Neural cell (in vitro differentiated cells): ENCODE measurements at regions not wholly inside any gene's neighbourhood (a gene's known extent, or its start where the extent isn't known, plus 50 kb on each side); places are given as distances from the start of the nearest gene placed in this dataset.

ENCODE experiments used
- H2AFZ ChIP-seq: fragments of 200-600, 300-800 bp; sonication (generic), shearing (Covaris generic); 2 replicates; pipeline ENCODE4 v1.6.0; 2014; ENCODE audit warnings: low read depth, mild to moderate bottlenecking, antibody characterized with exemption, low read length, moderate library complexity
- H3F3A ChIP-seq: fragments of 200-600 bp; shearing (Covaris generic); 2 replicates; pipeline ENCODE4 v1.6.1; 2016; ENCODE audit warnings: mild to moderate bottlenecking, moderate library complexity, mixed read lengths, antibody characterized with exemption, low read length; ENCODE audit not compliant: insufficient read depth, poor library complexity, severe bottlenecking
- H3K27ac ChIP-seq: fragments of 200-600, 300-800 bp; sonication (generic), shearing (Covaris generic); 2 replicates; pipeline ENCODE4 v1.5.1; 2014; ENCODE audit warnings: mild to moderate bottlenecking, low read length, moderate library complexity
- H3K27me3 ChIP-seq: fragments of 300-800, 200-600 bp; sonication (generic), shearing (Covaris generic); 2 replicates; pipeline ENCODE4 v1.6.0; 2014; ENCODE audit warnings: mild to moderate bottlenecking, low read depth, low read length, moderate library complexity; ENCODE audit not compliant: insufficient read depth
- H3K36me3 ChIP-seq: fragments of 300-800, 200-600 bp; sonication (generic), shearing (Covaris generic); 2 replicates; pipeline ENCODE4 v1.5.1; 2014; ENCODE audit warnings: mild to moderate bottlenecking, antibody characterized with exemption, low read length, moderate library complexity; ENCODE audit not compliant: insufficient read depth
- H3K4me2 ChIP-seq: fragments of 300-800, 200-600 bp; sonication (generic), shearing (Covaris generic); 2 replicates; pipeline ENCODE4 v1.6.0; 2014; ENCODE audit warnings: mild to moderate bottlenecking, low read length
- H3K4me3 ChIP-seq: fragments of 300-800, 200-600 bp; sonication (generic), shearing (Covaris generic); 2 replicates; pipeline ENCODE4 v1.5.1; 2014; ENCODE audit warnings: mild to moderate bottlenecking, low read length, moderate library complexity
- H3K79me2 ChIP-seq: fragments of 200-600 bp; shearing (Covaris generic); replicated peaks from 2 replicates; pipeline ENCODE4 v1.6.0; 2014; ENCODE audit warnings: mild to moderate bottlenecking, low read length, moderate library complexity; ENCODE audit not compliant: insufficient read depth
- H3K9ac ChIP-seq: fragments of 300-800, 200-600 bp; sonication (generic), shearing (Covaris generic); 2 replicates; pipeline ENCODE4 v1.6.1; 2016; ENCODE audit warnings: mild to moderate bottlenecking, low read length, mixed read lengths
- H3K9me2 ChIP-seq: fragments of 200-600 bp; shearing (Covaris generic); 2 replicates; pipeline ENCODE4 v1.6.1; 2016; ENCODE audit warnings: mild to moderate bottlenecking, low read length, mixed read lengths; ENCODE audit not compliant: insufficient read depth
- H3K9me3 ChIP-seq: fragments of 200-600, 300-800 bp; sonication (generic), shearing (Covaris generic); 2 replicates; pipeline ENCODE4 v1.6.1; 2016; ENCODE audit warnings: mild to moderate bottlenecking, mixed run types, low read length, moderate library complexity, mixed read lengths
- H4K20me1 ChIP-seq: fragments of 200-600 bp; shearing (Covaris generic); 2 replicates; pipeline ENCODE4 v1.6.1; 2016; ENCODE audit warnings: mild to moderate bottlenecking, mixed run types; ENCODE audit not compliant: insufficient read depth
- EP300 ChIP-seq: fragments of 450-650 bp; conservative IDR thresholded peaks from 2 replicates; pipeline ENCODE4 v1.6.1; 2014; ENCODE audit warnings: antibody characterized with exemption, mild to moderate bottlenecking, moderate library complexity; ENCODE audit not compliant: poor library complexity, severe bottlenecking
- EZH2 ChIP-seq: fragments of 200-600, 300-800 bp; shearing (Covaris generic), sonication (generic); IDR thresholded peaks from 2 replicates; pipeline ENCODE4 v1.6.1; 2014; ENCODE audit warnings: antibody characterized with exemption, low read length, borderline replicate concordance, mild to moderate bottlenecking; ENCODE audit not compliant: insufficient read depth, poor library complexity, severe bottlenecking
- MXI1 ChIP-seq: fragments of 450-650 bp; conservative IDR thresholded peaks from 2 replicates; pipeline ENCODE4 v1.6.1; 2014; ENCODE audit warnings: antibody characterized with exemption, mild to moderate bottlenecking; ENCODE audit not compliant: poor library complexity, severe bottlenecking
- POLR2AphosphoS5 ChIP-seq: IDR thresholded peaks from 2 replicates; pipeline ENCODE4 v1.6.1; 2012
- RAD21 ChIP-seq: fragments of 450-650 bp; conservative IDR thresholded peaks from 2 replicates; pipeline ENCODE4 v1.6.1; 2014; ENCODE audit warnings: antibody characterized with exemption, mild to moderate bottlenecking, moderate library complexity
- SMC3 ChIP-seq: fragments of 450-650 bp; conservative IDR thresholded peaks from 2 replicates; pipeline ENCODE4 v1.6.1; 2014; ENCODE audit warnings: antibody characterized with exemption, mild to moderate bottlenecking, moderate library complexity; ENCODE audit not compliant: poor library complexity
- TAF1 ChIP-seq: IDR thresholded peaks from 2 replicates; pipeline ENCODE4 v1.6.1; 2012; ENCODE audit warnings: low read depth
- TF ChIP-seq, protein P1 (sequence below): fragments of 450-650 bp; IDR thresholded peaks from 2 replicates; pipeline ENCODE4 v1.5.1; 2014; ENCODE audit warnings: antibody characterized with exemption, mild to moderate bottlenecking, moderate library complexity; ENCODE audit not compliant: poor library complexity, severe bottlenecking
- TF ChIP-seq, protein P2 (sequence below): IDR thresholded peaks from 2 replicates; pipeline ENCODE4 v1.6.1; 2012; ENCODE audit warnings: borderline replicate concordance

DNA sequence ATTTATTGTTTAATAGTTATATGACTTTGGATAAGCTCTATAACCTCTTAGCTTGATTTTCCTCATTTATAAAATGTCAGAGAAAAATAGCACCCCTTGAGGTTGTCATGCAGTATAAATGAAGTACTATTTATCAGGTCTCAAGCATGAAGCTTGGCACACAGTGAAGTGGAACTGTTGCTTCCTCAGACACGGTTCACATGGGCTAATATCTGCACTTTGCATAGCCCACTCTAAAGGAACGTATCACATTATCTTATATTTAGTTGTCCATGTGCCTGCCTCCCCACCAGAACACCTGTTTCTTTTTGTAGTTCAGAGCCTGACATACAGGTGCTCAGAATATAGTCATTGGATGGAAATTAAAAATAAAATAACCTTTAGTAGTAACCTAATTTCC, 273.7 kb downstream of the SOX2 start:
- H3K9me2 ChIP-seq: no peaks in the 10 kb centered on the region
- no peaks in the 10 kb centered on the region for H3K27me3 ChIP-seq
- no peaks in the 10 kb centered on the region for H3F3A ChIP-seq
- H3K9me3 ChIP-seq: no peaks in the 10 kb centered on the region
- H3K27ac ChIP-seq: no peak overlapping the region
- H3K9ac ChIP-seq: no peak overlapping the region
- no peak overlapping the region for H2AFZ ChIP-seq
- no peak overlapping the region for H3K4me2 ChIP-seq
- H3K36me3 ChIP-seq: no peaks in the 10 kb centered on the region
- TF ChIP-seq EZH2 (no peak), TAF1 (no peak), EP300 (no peak), SMC3 (no peak), RAD21 (no peak), POLR2AphosphoS5 (no peak), MXI1 (no peak)
- TF ChIP-seq, protein P1, sequence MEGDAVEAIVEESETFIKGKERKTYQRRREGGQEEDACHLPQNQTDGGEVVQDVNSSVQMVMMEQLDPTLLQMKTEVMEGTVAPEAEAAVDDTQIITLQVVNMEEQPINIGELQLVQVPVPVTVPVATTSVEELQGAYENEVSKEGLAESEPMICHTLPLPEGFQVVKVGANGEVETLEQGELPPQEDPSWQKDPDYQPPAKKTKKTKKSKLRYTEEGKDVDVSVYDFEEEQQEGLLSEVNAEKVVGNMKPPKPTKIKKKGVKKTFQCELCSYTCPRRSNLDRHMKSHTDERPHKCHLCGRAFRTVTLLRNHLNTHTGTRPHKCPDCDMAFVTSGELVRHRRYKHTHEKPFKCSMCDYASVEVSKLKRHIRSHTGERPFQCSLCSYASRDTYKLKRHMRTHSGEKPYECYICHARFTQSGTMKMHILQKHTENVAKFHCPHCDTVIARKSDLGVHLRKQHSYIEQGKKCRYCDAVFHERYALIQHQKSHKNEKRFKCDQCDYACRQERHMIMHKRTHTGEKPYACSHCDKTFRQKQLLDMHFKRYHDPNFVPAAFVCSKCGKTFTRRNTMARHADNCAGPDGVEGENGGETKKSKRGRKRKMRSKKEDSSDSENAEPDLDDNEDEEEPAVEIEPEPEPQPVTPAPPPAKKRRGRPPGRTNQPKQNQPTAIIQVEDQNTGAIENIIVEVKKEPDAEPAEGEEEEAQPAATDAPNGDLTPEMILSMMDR: no peak
- TF ChIP-seq, protein P2, sequence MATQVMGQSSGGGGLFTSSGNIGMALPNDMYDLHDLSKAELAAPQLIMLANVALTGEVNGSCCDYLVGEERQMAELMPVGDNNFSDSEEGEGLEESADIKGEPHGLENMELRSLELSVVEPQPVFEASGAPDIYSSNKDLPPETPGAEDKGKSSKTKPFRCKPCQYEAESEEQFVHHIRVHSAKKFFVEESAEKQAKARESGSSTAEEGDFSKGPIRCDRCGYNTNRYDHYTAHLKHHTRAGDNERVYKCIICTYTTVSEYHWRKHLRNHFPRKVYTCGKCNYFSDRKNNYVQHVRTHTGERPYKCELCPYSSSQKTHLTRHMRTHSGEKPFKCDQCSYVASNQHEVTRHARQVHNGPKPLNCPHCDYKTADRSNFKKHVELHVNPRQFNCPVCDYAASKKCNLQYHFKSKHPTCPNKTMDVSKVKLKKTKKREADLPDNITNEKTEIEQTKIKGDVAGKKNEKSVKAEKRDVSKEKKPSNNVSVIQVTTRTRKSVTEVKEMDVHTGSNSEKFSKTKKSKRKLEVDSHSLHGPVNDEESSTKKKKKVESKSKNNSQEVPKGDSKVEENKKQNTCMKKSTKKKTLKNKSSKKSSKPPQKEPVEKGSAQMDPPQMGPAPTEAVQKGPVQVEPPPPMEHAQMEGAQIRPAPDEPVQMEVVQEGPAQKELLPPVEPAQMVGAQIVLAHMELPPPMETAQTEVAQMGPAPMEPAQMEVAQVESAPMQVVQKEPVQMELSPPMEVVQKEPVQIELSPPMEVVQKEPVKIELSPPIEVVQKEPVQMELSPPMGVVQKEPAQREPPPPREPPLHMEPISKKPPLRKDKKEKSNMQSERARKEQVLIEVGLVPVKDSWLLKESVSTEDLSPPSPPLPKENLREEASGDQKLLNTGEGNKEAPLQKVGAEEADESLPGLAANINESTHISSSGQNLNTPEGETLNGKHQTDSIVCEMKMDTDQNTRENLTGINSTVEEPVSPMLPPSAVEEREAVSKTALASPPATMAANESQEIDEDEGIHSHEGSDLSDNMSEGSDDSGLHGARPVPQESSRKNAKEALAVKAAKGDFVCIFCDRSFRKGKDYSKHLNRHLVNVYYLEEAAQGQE: no peak
- H4K20me1 ChIP-seq: no peaks in the 10 kb centered on the region
- H3K79me2 ChIP-seq: no peaks in the 10 kb centered on the region
- no peak overlapping the region for H3K4me3 ChIP-seq

DNA sequence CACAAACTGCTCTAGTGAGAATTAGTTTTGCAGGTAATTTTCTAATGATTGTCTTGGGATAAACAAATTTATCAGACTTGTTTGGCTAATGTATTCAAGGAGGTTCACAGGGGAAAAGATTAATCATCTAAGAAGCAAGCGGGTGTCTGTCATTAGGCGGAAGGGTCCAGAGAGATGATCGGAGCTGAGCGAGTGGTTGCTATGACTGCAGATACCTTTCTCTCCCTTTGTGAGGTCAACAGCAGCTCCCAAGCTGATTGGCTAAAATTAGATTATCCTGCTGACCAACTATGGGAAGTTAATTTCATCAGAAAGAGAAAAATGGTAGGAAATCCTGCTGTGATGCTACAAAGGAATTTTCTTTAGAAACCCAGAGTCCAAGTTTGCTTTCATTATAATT, 276.0 kb downstream of the SOX2 start:
- H3K4me2 ChIP-seq: no peak overlapping the region
- no peaks in the 10 kb centered on the region for H3K36me3 ChIP-seq
- no peaks in the 10 kb centered on the region for H3K79me2 ChIP-seq
- H3K27ac ChIP-seq: peak overlapping the region; percentile 64
- H4K20me1 ChIP-seq: no peaks in the 10 kb centered on the region
- H2AFZ ChIP-seq: no peak overlapping the region
- H3K4me3 ChIP-seq: peak overlapping the region; percentile 9
- H3K9me2 ChIP-seq: no peaks in the 10 kb centered on the region
- TF ChIP-seq EZH2: no peak
- TF ChIP-seq RAD21: no peak
- TF ChIP-seq, protein P2: no peak
- TF ChIP-seq EP300: no peak
- TF ChIP-seq, protein P1: no peak
- TF ChIP-seq TAF1: no peak
- TF ChIP-seq SMC3: no peak
- no peak for TF ChIP-seq POLR2AphosphoS5
- TF ChIP-seq MXI1: no peak
- H3F3A ChIP-seq: no peaks in the 10 kb centered on the region
- no peak overlapping the region for H3K9ac ChIP-seq
- no peaks in the 10 kb centered on the region for H3K9me3 ChIP-seq
- H3K27me3 ChIP-seq: no peaks in the 10 kb centered on the region
